ENCODE measurements at regions not wholly inside any gene's neighbourhood (a gene's known extent, or its start where the extent isn't known, plus 50 kb on each side); places are given as distances from the start of the nearest gene placed in this dataset.

- TF ChIP-seq, protein P1, sequence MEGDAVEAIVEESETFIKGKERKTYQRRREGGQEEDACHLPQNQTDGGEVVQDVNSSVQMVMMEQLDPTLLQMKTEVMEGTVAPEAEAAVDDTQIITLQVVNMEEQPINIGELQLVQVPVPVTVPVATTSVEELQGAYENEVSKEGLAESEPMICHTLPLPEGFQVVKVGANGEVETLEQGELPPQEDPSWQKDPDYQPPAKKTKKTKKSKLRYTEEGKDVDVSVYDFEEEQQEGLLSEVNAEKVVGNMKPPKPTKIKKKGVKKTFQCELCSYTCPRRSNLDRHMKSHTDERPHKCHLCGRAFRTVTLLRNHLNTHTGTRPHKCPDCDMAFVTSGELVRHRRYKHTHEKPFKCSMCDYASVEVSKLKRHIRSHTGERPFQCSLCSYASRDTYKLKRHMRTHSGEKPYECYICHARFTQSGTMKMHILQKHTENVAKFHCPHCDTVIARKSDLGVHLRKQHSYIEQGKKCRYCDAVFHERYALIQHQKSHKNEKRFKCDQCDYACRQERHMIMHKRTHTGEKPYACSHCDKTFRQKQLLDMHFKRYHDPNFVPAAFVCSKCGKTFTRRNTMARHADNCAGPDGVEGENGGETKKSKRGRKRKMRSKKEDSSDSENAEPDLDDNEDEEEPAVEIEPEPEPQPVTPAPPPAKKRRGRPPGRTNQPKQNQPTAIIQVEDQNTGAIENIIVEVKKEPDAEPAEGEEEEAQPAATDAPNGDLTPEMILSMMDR (IDR thresholded peaks at IDR 0.05; ENCODE audit: low read depth, low read length, missing control alignments) = no peak
- H3K27ac ChIP-seq = no peak overlapping the region
- no peak overlapping the region for H3K4me3 ChIP-seq (ENCODE audit: low read depth, low read length)
- no peaks in the 10 kb centered on the region for H3K27me3 ChIP-seq (replicated peaks)
- in situ Hi-C loops (cut with HindIII; ENCODE audit: low pct_ligation_motif_present, low sequenced_read_pairs) = no loop called here
- no peaks in the 10 kb centered on the region for H3K36me3 ChIP-seq (replicated peaks)
- no peak for DNase-seq
These were observed 455.3 kb downstream of the ADRA2A start for GRCh38 chr10:111532139-111532538.

DNA sequence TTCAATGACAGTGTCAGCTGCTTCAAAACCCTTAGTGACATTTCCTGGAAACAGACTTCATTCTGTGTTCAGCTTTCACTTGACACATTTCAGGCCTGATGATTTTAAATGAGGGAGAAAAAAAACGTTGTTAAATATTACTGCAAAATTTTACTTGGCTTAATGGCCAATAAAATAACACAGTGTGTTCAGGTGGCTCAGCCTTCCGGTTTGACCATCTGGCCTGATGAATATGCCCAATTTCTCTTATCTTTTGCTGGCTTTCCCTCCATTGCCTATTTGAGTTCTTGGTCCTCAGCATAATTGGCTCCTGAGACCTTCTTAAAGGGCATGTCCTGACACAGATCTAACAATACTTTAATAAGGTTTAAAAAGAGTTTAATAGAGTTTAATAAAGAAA is 462.4 kb downstream of the ADRA2A start:
- H3K27me3 ChIP-seq (replicated peaks) = no peaks in the 10 kb centered on the region
- no peak for DNase-seq
- in situ Hi-C loops (cut with HindIII; ENCODE audit: low pct_ligation_motif_present, low sequenced_read_pairs) = no loop called here
- TF ChIP-seq, protein P1 (IDR thresholded peaks at IDR 0.05; ENCODE audit: low read depth, low read length, missing control alignments) = no peak
- H3K36me3 ChIP-seq (replicated peaks) = no peaks in the 10 kb centered on the region
- no peak overlapping the region for H3K27ac ChIP-seq
- H3K4me3 ChIP-seq (ENCODE audit: low read depth, low read length) = no peak overlapping the region

GRCh38 chr10:111543854-111544253 is 467.0 kb downstream of the ADRA2A start:
- TF ChIP-seq, protein P1 (IDR thresholded peaks at IDR 0.05; ENCODE audit: low read depth, low read length, missing control alignments) = no peak
- H3K36me3 ChIP-seq (replicated peaks) = no peaks in the 10 kb centered on the region
- H3K27me3 ChIP-seq (replicated peaks) = no peaks in the 10 kb centered on the region
- H3K4me3 ChIP-seq (ENCODE audit: low read depth, low read length) = no peak overlapping the region
- no peak for DNase-seq
- in situ Hi-C loops (cut with HindIII; ENCODE audit: low pct_ligation_motif_present, low sequenced_read_pairs) = no loop called here
- no peak overlapping the region for H3K27ac ChIP-seq

DNA sequence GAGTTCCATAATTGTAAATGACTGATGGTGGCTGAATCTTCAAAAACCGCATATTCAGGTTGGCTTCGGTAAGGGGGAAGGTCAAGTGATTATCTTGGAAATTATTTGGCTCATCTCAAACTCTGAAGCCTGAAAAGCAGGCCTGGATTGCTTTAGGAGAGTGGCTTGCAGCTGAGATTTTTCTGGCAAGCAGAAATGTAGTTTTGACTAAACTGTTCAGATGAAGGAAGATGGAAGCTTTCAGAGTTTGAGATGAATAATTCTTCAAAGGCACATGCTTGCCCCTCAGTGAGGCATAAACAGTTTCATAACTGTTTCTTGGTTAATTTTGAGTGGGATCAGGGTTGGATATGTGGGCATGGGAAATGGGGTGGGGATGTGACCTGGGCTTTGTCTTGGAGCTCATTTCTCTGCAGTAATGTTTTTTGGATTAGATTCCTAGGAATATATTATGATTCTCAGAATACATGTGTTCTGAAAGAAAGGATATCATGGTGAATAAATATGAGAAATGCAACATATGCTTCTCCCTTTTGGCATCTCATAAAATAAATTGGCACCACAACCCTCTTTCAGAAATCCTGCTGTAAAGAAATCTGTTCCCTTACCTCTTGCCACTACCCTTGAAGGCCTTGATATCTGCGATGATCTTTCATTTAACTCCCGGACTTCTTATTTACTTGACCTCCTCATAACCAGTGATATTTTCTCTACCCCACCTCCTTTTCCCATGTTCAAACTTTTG is 469.2 kb downstream of the ADRA2A start:
- in situ Hi-C loops (cut with HindIII; ENCODE audit: low pct_ligation_motif_present, low sequenced_read_pairs) = no loop called here
- TF ChIP-seq, protein P1 (IDR thresholded peaks at IDR 0.05; ENCODE audit: low read depth, low read length, missing control alignments) = no peak
- no peaks in the 10 kb centered on the region for H3K36me3 ChIP-seq (replicated peaks)
- no peaks in the 10 kb centered on the region for H3K27me3 ChIP-seq (replicated peaks)
- no peak overlapping the region for H3K4me3 ChIP-seq (ENCODE audit: low read depth, low read length)
- H3K27ac ChIP-seq = no peak overlapping the region
- no peak for DNase-seq

GRCh38 chr10:111548084-111548726 is 471.4 kb downstream of the ADRA2A start:
- TF ChIP-seq, protein P1 (IDR thresholded peaks at IDR 0.05; ENCODE audit: low read depth, low read length, missing control alignments) = no peak
- no peak for DNase-seq
- Histone ChIP-seq H3K27ac (no peak overlapping the region), H3K4me3 (ENCODE audit: low read depth, low read length) (no peak overlapping the region), H3K27me3 (replicated peaks) (no peaks in the 10 kb centered on the region), H3K36me3 (replicated peaks) (no peaks in the 10 kb centered on the region)
- in situ Hi-C loops (cut with HindIII; ENCODE audit: low pct_ligation_motif_present, low sequenced_read_pairs) = no loop called here
